NCI-H2029 treated with DMSO at 0.1 percent for 48 hours (cell line): ENCODE measurements at regions not wholly inside any gene's neighbourhood (a gene's known extent, or its start where the extent isn't known, plus 50 kb on each side); places are given as distances from the start of the nearest gene placed in this dataset.
"Not testable (repeated sequence)": the region's sequence is repeated elsewhere in the genome, so short reads cannot be mapped to it uniquely, and the experiment has no call there.

Source experiments
- DNase-seq: peaks from one replicate; lab custom pipeline; 2025; lab: John Stamatoyannopoulos, UW

- no peak for DNase-seq
Measured at GRCh38 chr1:30569384-30569783, 154.0 kb downstream of the MATN1 start.

GRCh38 chr1:30562559-30562958, 160.8 kb downstream of the MATN1 start:
- no peak for DNase-seq

GRCh38 chr1:30551603-30552002, 171.8 kb downstream of the MATN1 start:
- DNase-seq, result no peak

GRCh38 chr1:30550365-30551220, 172.8 kb downstream of the MATN1 start:
- no peak for DNase-seq

- not testable (repeated sequence) for DNase-seq
Measured at GRCh38 chr1:30549872-30550271, 173.5 kb downstream of the MATN1 start.

- DNase-seq, result no peak
Measured at GRCh38 chr1:30548294-30548693, 175.1 kb downstream of the MATN1 start.

GRCh38 chr1:30547326-30547725, 176.1 kb downstream of the MATN1 start:
- not testable (repeated sequence) for DNase-seq

- no peak for DNase-seq
Measured at GRCh38 chr1:30545365-30545764, 178.0 kb downstream of the MATN1 start.

GRCh38 chr1:30541721-30542485, 181.5 kb downstream of the MATN1 start:
- no peak for DNase-seq

- DNase-seq, result no peak
Measured at GRCh38 chr1:30540611-30541192, 182.7 kb downstream of the MATN1 start.

GRCh38 chr1:30539884-30540283, 183.5 kb downstream of the MATN1 start:
- no peak for DNase-seq

GRCh38 chr1:30538993-30539867, 184.2 kb downstream of the MATN1 start:
- DNase-seq, result no peak

- DNase-seq, result no peak
Measured at GRCh38 chr1:30538226-30538992, 185.0 kb downstream of the MATN1 start.

GRCh38 chr1:30537279-30537678, 186.1 kb downstream of the MATN1 start:
- DNase-seq, result no peak

- DNase-seq, result no peak
Measured at GRCh38 chr1:30536530-30536929, 186.9 kb downstream of the MATN1 start.

- DNase-seq, result no peak
Measured at GRCh38 chr1:30535595-30536325, 187.6 kb downstream of the MATN1 start.

GRCh38 chr1:30534551-30534940, 188.8 kb downstream of the MATN1 start:
- no peak for DNase-seq

- no peak for DNase-seq
Measured at GRCh38 chr1:30533796-30534550, 189.4 kb downstream of the MATN1 start.

GRCh38 chr1:30533141-30533540, 190.2 kb downstream of the MATN1 start:
- no peak for DNase-seq

GRCh38 chr1:30532621-30533020, 190.8 kb downstream of the MATN1 start:
- DNase-seq, result no peak
